SK-N-MC (cell line): ENCODE measurements at regions not wholly inside any gene's neighbourhood (a gene's known extent, or its start where the extent isn't known, plus 50 kb on each side); places are given as distances from the start of the nearest gene placed in this dataset.

Source experiments
- EZH2 ChIP-seq: fragments of 200-600 bp; sonication (generic); IDR thresholded peaks from one replicate; pipeline ENCODE4 v1.6.1; 2017; ENCODE audit warnings: antibody characterized with exemption
- FOXP2 ChIP-seq: optimal IDR thresholded peaks from 2 replicates; pipeline ENCODE3; 2011; ENCODE audit warnings: mild to moderate bottlenecking, moderate library complexity; ENCODE audit not compliant: insufficient read depth; ENCODE audit errors: extremely low read length, control extremely low read depth
- POLR2AphosphoS5 ChIP-seq: IDR thresholded peaks from 2 replicates; pipeline ENCODE4 v1.6.1; 2012; ENCODE audit warnings: mild to moderate bottlenecking, low read depth, low read length, borderline replicate concordance

- no peak for TF ChIP-seq POLR2AphosphoS5
- TF ChIP-seq EZH2: no peak
- TF ChIP-seq FOXP2: no peak
Measured at GRCh38 chr3:144384241-144384979, 412.8 kb downstream of the DIPK2A start.
